Spleen (tissue), 7 donors: ENCODE measurements at regions not wholly inside any gene's neighbourhood (a gene's known extent, or its start where the extent isn't known, plus 50 kb on each side); places are given as distances from the start of the nearest gene placed in this dataset.

ENCODE experiments used
- CTCF ChIP-seq, 11 experiments: fragments of 200-600 bp in 7 of 11; fragments of 450-650 bp in 4 of 11; sonication (generic) in 4 of 11; IDR thresholded peaks in 8 of 11; conservative IDR thresholded peaks in 3 of 11; 1 replicate in 7 of 11; 2 replicates in 4 of 11; pipeline versions ENCODE4 v1.4.0 to v1.8.0; 2016 to 2021; ENCODE audit warnings: antibody characterized with exemption in 11 of 11, inconsistent platforms in 4 of 11, mild to moderate bottlenecking in 1 of 11
- POLR2A ChIP-seq, 3 donors: fragments of 450-650 bp; IDR thresholded peaks; one replicate each; pipeline ENCODE4 v1.5.1; 2017; ENCODE audit warnings: antibody characterized with exemption in 3 of 3, mild to moderate bottlenecking in 1 of 3
- POLR2AphosphoS5 ChIP-seq, 3 donors: sonication (generic); formaldehyde crosslinking; IDR thresholded peaks; one replicate each; pipeline ENCODE4 v1.5.1; 2017; ENCODE audit warnings: antibody characterized with exemption in 3 of 3
- donor health status: DM: no; HTN: no; CAD: no; lungs with moderate emphysema.
- donor health status: DM: no; HTN: no; CAD: no.
- donor health status: DM: no; HTN: no; CAD: no.

- TF ChIP-seq CTCF (IDR thresholded peaks at IDR 0.05 in 8 of 11, conservative IDR thresholded peaks at IDR 0.05 in 3 of 11) (no peak), POLR2A (IDR thresholded peaks at IDR 0.05) (no peak), POLR2AphosphoS5 (IDR thresholded peaks at IDR 0.05) (no peak)
Observed at GRCh38 chr14:28059254-28059653, 707.3 kb upstream of the FOXG1 start.
